Right lobe of liver (tissue), 6 donors: ENCODE measurements at regions not wholly inside any gene's neighbourhood (a gene's known extent, or its start where the extent isn't known, plus 50 kb on each side); places are given as distances from the start of the nearest gene placed in this dataset.

ENCODE experiments used
- ATAC-seq, 4 donors: fragments of 200-7000 bp; cut with Tn5 transposase; one replicate each; pipeline ENCODE4 v1.9.1; 2020; ENCODE audit warnings: mild to moderate bottlenecking in 4 of 4, moderate library complexity in 4 of 4
- DNase-seq, 3 donors: peaks; one replicate each; pipeline ENCODE4 v3.0.0-alpha.2; 2020
- H3K27ac ChIP-seq, 3 donors: fragments of 200-600 bp; one replicate each; pipeline ENCODE4 v1.8.0; 2022
- H3K27me3 ChIP-seq, 2 donors: fragments of 200-600 bp; one replicate each; pipeline ENCODE4 v1.8.0; 2022
- H3K36me3 ChIP-seq, 4 donors: fragments of 200-600 bp; sonication (generic) in 1 of 4; one replicate each; pipeline versions ENCODE4 v1.5.1 to v1.8.0; 2017 to 2022; ENCODE audit warnings: control low read depth in 1 of 4
- H3K4me1 ChIP-seq, 4 donors: fragments of 200-600 bp; sonication (generic) in 1 of 4; one replicate each; pipeline versions ENCODE4 v1.5.1 to v1.8.0; 2017 to 2022; ENCODE audit warnings: control low read depth in 1 of 4
- H3K4me3 ChIP-seq, 3 donors: fragments of 200-600 bp; one replicate each; pipeline ENCODE4 v1.8.0; 2022
- H3K9me3 ChIP-seq, 4 donors: fragments of 200-600 bp; sonication (generic) in 1 of 4; one replicate each; pipeline versions ENCODE4 v1.5.1 to v1.8.0; 2017 to 2022; ENCODE audit warnings: control low read depth in 1 of 4
- POLR2A ChIP-seq: fragments of 450-650 bp; IDR thresholded peaks from one replicate; pipeline ENCODE4 v1.6.1; 2017; ENCODE audit warnings: antibody characterized with exemption, mild to moderate bottlenecking
- WGBS: methylation state at CpG from one replicate; pipeline ENCODE4 v1.1.6; 2018; ENCODE audit warnings: low coverage, low lambda C conversion rate; ENCODE audit not compliant: insufficient coverage; ENCODE audit errors: missing lambda C conversion rate; 5-methylcytosine and 5-hydroxymethylcytosine counted together
- intact Hi-C, 2 donors: fragments of 100-400 bp; cut with DNase I; formaldehyde crosslinking; loops; one replicate each; pipeline versions ENCODE4 v1.11.2 to v1.14.1; 2022
- TF ChIP-seq, protein P1 (sequence below), 4 donors: fragments of 200-600 bp in 3 of 4; fragments of 450-650 bp in 1 of 4; IDR thresholded peaks; one replicate each; pipeline versions ENCODE4 v1.5.1 to v1.8.0; 2016 to 2022; ENCODE audit warnings: antibody characterized with exemption in 4 of 4, mild to moderate bottlenecking in 2 of 4
- donor health status: DM: no; HTN: yes; CAD: no.
- donor health status: DM: no; HTN: no; CAD: no.
- donor health status: DM: no; HTN: no; CAD: no.
- donor health status: DM: no; HTN: yes; CAD: no.
- donor health status: DM: no; HTN: yes; CAD: no.

DNA sequence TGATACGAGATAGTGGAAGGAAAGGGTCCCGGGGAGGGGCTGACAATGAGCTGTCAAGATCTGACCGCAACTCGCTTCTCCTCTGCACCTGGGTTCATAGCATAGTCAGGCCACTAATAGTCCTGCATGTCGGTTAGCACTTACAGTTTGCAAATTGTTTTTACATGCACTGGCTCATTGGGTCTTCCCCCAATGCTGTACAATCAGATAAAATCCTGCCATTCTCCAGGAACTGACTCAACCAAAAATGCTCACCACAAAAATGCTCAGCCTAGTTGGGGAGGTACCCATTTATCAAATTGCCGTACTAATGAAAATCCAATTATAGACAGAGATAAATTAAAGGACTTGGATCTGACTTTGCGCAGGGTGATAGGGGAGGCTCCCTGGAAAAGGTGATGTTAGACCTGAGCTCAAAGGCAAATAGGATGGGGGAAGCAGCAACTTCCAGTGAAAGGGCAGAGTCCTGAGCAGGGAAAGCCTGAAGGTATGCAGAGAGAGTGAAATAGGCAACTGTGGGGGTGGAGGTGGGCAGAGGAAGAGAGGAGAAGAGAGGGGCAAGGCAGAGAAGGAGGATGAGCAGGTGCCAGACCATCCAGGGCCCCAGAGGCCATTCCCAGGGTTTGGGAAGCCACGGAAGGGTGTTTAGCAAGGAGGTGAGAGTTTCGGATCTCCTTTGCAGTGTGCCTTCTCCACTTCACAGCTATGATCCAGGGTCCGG is 326.1 kb upstream of the TSHZ3 start:
- WGBS, result 38% methylated on average over 8 of the region's 10 CpGs
- intact Hi-C loops, result no loop called here
- TF ChIP-seq, protein P1, sequence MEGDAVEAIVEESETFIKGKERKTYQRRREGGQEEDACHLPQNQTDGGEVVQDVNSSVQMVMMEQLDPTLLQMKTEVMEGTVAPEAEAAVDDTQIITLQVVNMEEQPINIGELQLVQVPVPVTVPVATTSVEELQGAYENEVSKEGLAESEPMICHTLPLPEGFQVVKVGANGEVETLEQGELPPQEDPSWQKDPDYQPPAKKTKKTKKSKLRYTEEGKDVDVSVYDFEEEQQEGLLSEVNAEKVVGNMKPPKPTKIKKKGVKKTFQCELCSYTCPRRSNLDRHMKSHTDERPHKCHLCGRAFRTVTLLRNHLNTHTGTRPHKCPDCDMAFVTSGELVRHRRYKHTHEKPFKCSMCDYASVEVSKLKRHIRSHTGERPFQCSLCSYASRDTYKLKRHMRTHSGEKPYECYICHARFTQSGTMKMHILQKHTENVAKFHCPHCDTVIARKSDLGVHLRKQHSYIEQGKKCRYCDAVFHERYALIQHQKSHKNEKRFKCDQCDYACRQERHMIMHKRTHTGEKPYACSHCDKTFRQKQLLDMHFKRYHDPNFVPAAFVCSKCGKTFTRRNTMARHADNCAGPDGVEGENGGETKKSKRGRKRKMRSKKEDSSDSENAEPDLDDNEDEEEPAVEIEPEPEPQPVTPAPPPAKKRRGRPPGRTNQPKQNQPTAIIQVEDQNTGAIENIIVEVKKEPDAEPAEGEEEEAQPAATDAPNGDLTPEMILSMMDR (IDR thresholded peaks at IDR 0.05), result no peak
- no peak for TF ChIP-seq POLR2A

DNA sequence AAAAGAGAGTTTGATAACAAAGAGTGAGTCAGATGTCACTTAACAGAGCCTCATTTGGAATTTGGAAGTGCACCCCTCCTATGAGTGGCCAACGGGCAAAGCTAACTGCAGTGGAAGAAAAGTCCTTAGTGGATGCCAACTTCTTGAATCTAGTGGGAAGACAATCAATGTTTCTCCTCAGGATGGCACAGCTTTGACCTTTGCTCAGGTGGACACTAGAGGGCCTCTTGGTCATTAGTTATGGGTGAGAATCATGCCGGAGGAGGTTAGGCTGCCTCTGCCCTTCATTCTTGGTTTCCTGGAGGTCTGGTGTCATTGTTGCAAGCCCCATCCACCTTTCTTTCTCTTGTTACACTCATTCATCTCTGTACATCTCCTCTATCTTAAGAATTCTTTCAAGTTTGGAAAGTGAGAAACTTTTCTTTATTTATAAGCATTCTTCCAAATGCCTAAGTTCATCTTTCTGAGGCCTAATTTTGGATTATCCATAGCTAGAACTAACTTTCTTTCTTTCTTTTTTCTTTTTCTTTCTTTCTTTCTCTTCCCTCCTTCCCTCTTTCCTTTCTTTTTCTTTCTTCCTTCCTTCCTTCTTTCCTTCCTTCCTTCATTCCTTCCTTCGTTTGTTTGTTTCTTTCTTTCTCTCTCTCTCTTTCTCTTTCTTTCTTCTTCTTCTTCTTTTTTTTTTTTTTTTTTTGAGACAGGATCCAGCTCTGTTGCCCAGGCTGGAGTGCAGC is 327.2 kb upstream of the TSHZ3 start:
- Histone ChIP-seq H3K27me3 (no peaks in the 10 kb centered on the region), H3K36me3 (no peaks in the 10 kb centered on the region), H3K9me3 (no peaks in the 10 kb centered on the region), H3K4me1 (no peaks in the 10 kb centered on the region), H3K4me3 (no peak overlapping the region), H3K27ac (no peak overlapping the region)
- DNase-seq (no peak), ATAC-seq (peak in 1 of 4 donors; percentile 37)
- no peak for TF ChIP-seq POLR2A
- TF ChIP-seq, protein P1 (IDR thresholded peaks at IDR 0.05), result peak in 2 of 4 donors; percentile 14 to 23
- intact Hi-C loops, result no loop called here
- WGBS, result 48% methylated on average over 2 of the region's 3 CpGs

More for the DNA sequence above, 326.1 kb upstream of the TSHZ3 start:
- Histone ChIP-seq H3K4me1 (no peaks in the 10 kb centered on the region), H3K27me3 (no peaks in the 10 kb centered on the region), H3K36me3 (no peaks in the 10 kb centered on the region), H3K4me3 (no peak overlapping the region), H3K27ac (no peak overlapping the region), H3K9me3 (no peaks in the 10 kb centered on the region)
- DNase-seq (no peak), ATAC-seq (no peak)

DNA sequence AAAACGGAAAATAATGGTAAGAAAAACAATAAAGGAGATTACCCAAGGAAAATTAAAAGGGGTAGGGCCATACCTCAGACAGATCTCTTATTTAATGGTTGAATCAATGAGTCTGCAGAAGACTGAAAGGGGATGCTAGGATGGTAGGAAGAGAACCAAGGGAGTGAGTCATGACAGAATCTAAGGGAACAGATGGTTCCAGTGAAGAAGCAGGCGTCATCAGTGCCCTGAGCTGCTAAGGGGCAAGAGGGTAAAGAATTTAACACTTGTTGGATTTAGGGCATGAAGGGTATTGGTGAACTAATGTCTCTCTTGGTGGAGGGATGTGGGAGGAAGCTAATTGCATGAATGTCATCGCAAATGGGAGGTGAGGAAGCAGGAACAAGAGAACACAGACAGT is 329.2 kb upstream of the TSHZ3 start:
- Histone ChIP-seq H3K27me3 (no peaks in the 10 kb centered on the region), H3K27ac (no peak overlapping the region), H3K9me3 (no peaks in the 10 kb centered on the region), H3K36me3 (no peaks in the 10 kb centered on the region), H3K4me3 (no peak overlapping the region), H3K4me1 (no peaks in the 10 kb centered on the region)
- intact Hi-C loops, result no loop called here
- DNase-seq (no peak), ATAC-seq (no peak)
- 40% methylated on average over 3 of the region's 3 CpGs for WGBS
- TF ChIP-seq, protein P1 (IDR thresholded peaks at IDR 0.05), result no peak
- no peak for TF ChIP-seq POLR2A

DNA sequence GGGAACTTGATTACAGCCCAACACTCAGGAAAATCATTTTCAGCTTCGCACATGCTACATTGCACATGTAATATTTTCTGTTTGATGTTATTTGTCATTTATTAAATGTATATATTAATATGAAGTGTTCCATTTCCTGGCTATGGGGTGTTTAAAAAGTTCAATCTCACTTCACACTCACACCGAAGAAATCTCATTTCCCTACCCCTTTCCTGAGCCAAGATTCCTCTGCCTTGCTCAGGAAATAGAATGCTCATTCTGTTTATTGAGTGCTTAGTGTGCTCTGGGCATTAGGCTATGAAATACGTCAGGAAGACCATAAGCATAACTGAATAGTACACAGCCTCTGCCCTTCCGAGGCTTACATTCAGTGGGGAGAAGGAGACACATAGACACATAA is 331.9 kb upstream of the TSHZ3 start:
- TF ChIP-seq, protein P1 (IDR thresholded peaks at IDR 0.05), result no peak
- TF ChIP-seq POLR2A, result no peak
- DNase-seq (no peak), ATAC-seq (no peak)
- 41% methylated on average over 4 of the region's 4 CpGs for WGBS
- no peaks in the 10 kb centered on the region for H3K27me3 ChIP-seq
- intact Hi-C loops, result no loop called here
- H3K27ac ChIP-seq, result no peak overlapping the region
- no peaks in the 10 kb centered on the region for H3K36me3 ChIP-seq
- no peaks in the 10 kb centered on the region for H3K9me3 ChIP-seq
- H3K4me1 ChIP-seq, result no peaks in the 10 kb centered on the region
- no peak overlapping the region for H3K4me3 ChIP-seq
